Epithelial cell of proximal tubule (primary cell): ENCODE measurements at regions not wholly inside any gene's neighbourhood (a gene's known extent, or its start where the extent isn't known, plus 50 kb on each side); places are given as distances from the start of the nearest gene placed in this dataset.

Source experiments
- DNase-seq: peaks from one replicate; pipeline ENCODE4 v3.0.0-alpha.2; 2011; ENCODE audit warnings: low read depth
- H3K4me3 ChIP-seq: 2 replicates; pipeline ENCODE4 v1.5.1; 2011; ENCODE audit warnings: low read depth, mild to moderate bottlenecking, low read length
- CTCF ChIP-seq: conservative IDR thresholded peaks from 2 replicates; pipeline ENCODE4 v1.5.1; 2012; ENCODE audit warnings: low read depth, mild to moderate bottlenecking, low read length

DNA sequence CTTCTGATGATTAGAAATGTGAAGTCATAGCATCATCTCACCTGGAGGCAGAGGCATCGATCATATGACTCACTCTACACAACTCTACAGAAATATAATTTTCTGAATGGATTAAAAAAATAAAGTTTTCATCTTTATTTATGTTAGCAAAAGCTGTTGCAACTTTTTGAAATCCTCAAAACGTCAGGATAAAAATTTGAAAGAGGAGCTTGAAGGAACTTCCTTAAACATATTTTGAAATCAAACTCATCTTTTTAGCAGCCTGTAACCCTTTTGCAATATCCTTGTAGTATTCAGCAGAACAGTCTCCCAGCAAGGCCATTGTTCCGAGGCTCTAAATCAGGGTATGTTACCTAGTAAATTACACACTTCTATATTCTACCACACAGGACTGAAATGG, 985.4 kb downstream of the PLOD2 start:
- no peak overlapping the region for H3K4me3 ChIP-seq
- DNase-seq: no peak
- TF ChIP-seq CTCF: no peak

- DNase-seq: no peak
- no peak for TF ChIP-seq CTCF
These were observed 984.1 kb downstream of the PLOD2 start for GRCh38 chr3:145176907-145177306.

GRCh38 chr3:145177828-145178227, 983.2 kb downstream of the PLOD2 start:
- no peak for DNase-seq
- H3K4me3 ChIP-seq: no peak overlapping the region
- no peak for TF ChIP-seq CTCF

More at GRCh38 chr3:145176907-145177306, 984.1 kb downstream of the PLOD2 start:
- no peak overlapping the region for H3K4me3 ChIP-seq

GRCh38 chr3:145182196-145182911, 978.6 kb downstream of the PLOD2 start:
- DNase-seq: no peak
- H3K4me3 ChIP-seq: no peak overlapping the region
- TF ChIP-seq CTCF: no peak

DNA sequence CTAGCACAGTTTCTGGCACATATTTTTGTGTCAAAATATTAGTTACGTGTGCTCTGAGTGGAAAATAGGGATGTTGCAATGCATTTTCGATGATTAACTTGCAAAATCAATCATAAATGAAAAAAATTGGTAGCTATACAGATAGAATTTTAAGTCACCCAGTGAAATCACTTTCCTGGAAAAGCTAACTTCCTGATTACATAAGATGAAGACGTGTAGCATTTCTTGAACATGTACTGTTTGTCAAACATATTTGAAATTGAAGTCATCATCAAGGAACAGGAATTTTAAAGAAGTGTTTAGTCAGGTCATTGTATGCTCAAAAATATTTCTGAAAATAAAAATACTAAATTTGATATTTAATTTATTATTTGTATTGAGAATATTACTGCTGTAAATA, 977.7 kb downstream of the PLOD2 start:
- H3K4me3 ChIP-seq: no peak overlapping the region
- no peak for TF ChIP-seq CTCF
- DNase-seq: no peak

- no peak overlapping the region for H3K4me3 ChIP-seq
- DNase-seq: no peak
- TF ChIP-seq CTCF: no peak
These were observed 972.8 kb downstream of the PLOD2 start for GRCh38 chr3:145188079-145188770.
